Endothelial cell of umbilical vein (primary cell): ENCODE measurements at regions not wholly inside any gene's neighbourhood (a gene's known extent, or its start where the extent isn't known, plus 50 kb on each side); places are given as distances from the start of the nearest gene placed in this dataset.

Source experiments
- CTCF ChIP-seq, 2 donors: IDR thresholded peaks; 1 replicate in 1 of 2; 2 replicates in 1 of 2; pipeline ENCODE4 v1.5.1; 2011; ENCODE audit warnings: low read length in 2 of 2, mild to moderate bottlenecking in 2 of 2, moderate library complexity in 2 of 2, control low read depth in 1 of 2, inconsistent platforms in 1 of 2, low read depth in 1 of 2; ENCODE audit not compliant: insufficient read depth in 1 of 2; ENCODE audit errors: extremely low read depth in 1 of 2
- EZH2 ChIP-seq: IDR thresholded peaks from 2 replicates; pipeline ENCODE4 v1.6.1; 2012; ENCODE audit warnings: borderline replicate concordance, low read depth, mild to moderate bottlenecking, moderate library complexity, low read length, inconsistent platforms; ENCODE audit not compliant: severe bottlenecking
- FOS ChIP-seq: IDR thresholded peaks from 2 replicates; pipeline ENCODE4 v1.6.1; 2011; ENCODE audit warnings: mild to moderate bottlenecking, low read length, moderate library complexity, borderline replicate concordance; ENCODE audit not compliant: insufficient read depth
- GATA2 ChIP-seq: IDR thresholded peaks from 2 replicates; pipeline ENCODE4 v1.7.0; 2011; ENCODE audit warnings: low read depth, mild to moderate bottlenecking, moderate library complexity, mixed read lengths, low read length; ENCODE audit not compliant: insufficient read length, insufficient read depth
- JUN ChIP-seq: IDR thresholded peaks from 2 replicates; pipeline ENCODE4 v1.6.1; 2011; ENCODE audit warnings: borderline replicate concordance, low read depth; ENCODE audit not compliant: insufficient read length, insufficient read depth
- MAX ChIP-seq: IDR thresholded peaks from 2 replicates; pipeline ENCODE4 v1.6.1; 2011; ENCODE audit not compliant: insufficient read depth, insufficient read length
- MYC ChIP-seq: IDR thresholded peaks from one replicate; pipeline ENCODE4 v1.6.1; 2011; ENCODE audit warnings: mild to moderate bottlenecking, low read depth, low read length
- POLR2A ChIP-seq: IDR thresholded peaks from 2 replicates; pipeline ENCODE4 v1.6.1; 2012; ENCODE audit warnings: low read depth, mild to moderate bottlenecking, control low read depth, low read length
- POLR2AphosphoS5 ChIP-seq: IDR thresholded peaks from 2 replicates; pipeline ENCODE4 v1.6.1; 2012; ENCODE audit warnings: low read depth, mild to moderate bottlenecking, control low read depth, low read length, moderate library complexity; ENCODE audit not compliant: insufficient read depth

GRCh38 chr3:117047951-117048705 is 338.5 kb downstream of the TUSC7 start:
- TF ChIP-seq CTCF (IDR thresholded peaks at IDR 0.05; ENCODE audit: extremely low read depth in 1 of 2, insufficient read depth in 1 of 2, low read depth in 1 of 2, low read length in 2 of 2), result no peak
- no peak for TF ChIP-seq POLR2A
- TF ChIP-seq FOS, result no peak
- no peak for TF ChIP-seq JUN
- no peak for TF ChIP-seq EZH2
- TF ChIP-seq MYC, result no peak
- no peak for TF ChIP-seq POLR2AphosphoS5
- TF ChIP-seq MAX, result no peak
- TF ChIP-seq GATA2, result no peak
